SK-MEL-5 (cell line): ENCODE measurements at regions not wholly inside any gene's neighbourhood (a gene's known extent, or its start where the extent isn't known, plus 50 kb on each side); places are given as distances from the start of the nearest gene placed in this dataset.
"Not testable (repeated sequence)": the region's sequence is repeated elsewhere in the genome, so short reads cannot be mapped to it uniquely, and the experiment has no call there.

Source experiments
- DNase-seq: peaks from one replicate; pipeline ENCODE4 v3.0.0-alpha.2; 2016; ENCODE audit warnings: low read depth, low spot score
- in situ Hi-C: cut with HindIII; loops from 2 replicates; pipeline ENCODE4 v1.10.0; 2016; ENCODE audit warnings: low sequenced_read_pairs, high pct_unique_total_duplicates, low pct_unique_long_range_greater_than_20kb

DNA sequence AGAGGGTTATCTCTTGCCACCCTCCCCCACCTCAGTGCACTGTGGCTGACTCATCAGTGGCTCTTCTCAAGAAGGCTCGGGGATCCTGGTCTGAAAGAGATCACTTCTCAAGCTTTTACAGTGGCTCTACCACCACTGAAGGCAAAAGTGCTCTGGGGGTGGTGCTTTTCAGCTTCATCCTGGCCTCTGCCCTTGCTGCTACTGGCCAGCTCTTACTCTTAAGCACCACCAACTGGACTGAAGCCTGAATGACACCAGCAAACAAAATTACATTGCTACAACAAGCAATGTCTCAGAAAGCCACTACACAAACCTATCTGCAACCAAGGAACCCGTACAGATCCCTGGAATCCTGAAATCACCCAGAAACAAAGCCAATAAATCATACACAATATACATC is 402.1 kb downstream of the EPHA7 start:
- in situ Hi-C loops: no loop called here
- DNase-seq: peak; percentile 65

DNA sequence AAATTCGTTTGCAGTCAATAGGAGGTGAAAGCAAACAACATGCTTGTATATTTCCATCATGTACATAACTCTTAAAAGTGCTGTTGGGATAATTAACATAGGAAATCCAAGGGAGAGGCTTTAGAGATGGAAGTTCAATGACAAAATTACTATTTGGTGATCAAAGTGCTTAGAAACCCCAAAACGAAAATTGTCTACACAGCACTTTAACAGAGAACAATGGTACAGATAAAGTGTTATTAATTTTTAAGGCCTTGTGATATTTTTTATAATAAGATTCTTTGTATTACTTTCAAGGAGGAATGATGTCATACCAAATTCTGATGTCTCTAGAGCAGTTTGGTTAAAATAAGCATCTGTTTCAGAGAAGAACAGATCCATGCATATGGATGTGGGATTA is 406.3 kb downstream of the EPHA7 start:
- in situ Hi-C loops: no loop called here
- DNase-seq: peak; percentile 5

DNA sequence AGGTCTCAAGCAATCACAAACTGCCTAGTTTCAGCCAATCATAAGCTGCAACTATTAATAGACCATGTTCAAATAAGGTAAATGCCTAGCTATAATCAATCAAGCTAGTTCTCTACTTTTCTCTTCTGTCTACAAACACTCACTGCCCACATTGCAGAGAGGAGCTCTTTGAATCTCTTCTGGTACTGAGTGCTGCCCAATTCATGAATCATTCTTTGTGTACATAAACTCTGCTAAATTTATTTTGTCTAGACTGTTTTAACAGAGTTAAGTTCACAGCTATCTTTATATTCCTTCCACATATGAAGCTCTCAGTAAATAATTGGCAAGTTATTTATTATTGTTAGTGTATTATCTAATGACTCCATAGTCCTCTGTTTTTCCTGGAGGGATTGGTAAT is 411.0 kb downstream of the EPHA7 start:
- no peak for DNase-seq
- in situ Hi-C loops: no loop called here

DNA sequence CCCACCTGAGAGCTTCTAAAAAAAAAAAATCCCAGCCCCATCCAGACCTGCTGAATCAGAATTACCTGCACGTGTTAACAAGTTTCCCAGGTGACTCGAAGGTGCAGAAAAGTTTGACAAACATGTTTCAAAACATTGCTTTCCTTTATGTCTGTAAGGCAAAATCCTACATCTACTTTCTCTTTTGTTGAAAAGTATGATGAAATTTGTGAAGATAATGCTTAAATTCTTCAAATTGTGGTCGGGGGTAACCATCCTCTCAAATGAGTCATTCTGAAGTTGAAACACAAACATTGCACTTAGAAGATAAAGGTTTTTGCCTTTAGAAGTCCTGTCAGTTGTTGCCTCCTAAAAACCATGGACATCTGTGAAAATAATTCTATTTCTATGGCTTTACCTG is 429.7 kb downstream of the EPHA7 start:
- in situ Hi-C loops: no loop called here

DNA sequence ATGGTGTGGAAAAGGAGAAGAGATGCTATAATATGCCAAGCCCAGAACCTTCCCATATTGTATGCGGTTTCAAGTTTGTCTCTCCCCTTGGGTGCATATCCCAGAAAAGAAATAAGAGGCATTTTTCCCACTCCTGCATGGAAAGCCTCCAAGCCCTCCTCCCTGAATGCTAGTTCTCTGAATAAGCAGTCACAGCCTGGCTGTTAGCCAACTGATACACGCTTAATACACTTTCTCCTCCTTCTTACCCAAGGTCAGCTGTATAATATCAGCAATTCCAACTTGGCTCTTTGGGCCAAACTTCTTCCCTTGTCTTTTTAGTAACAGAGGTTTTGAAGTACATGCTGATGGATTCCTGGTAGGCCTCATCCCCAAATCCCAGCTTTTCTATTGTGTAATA is 440.1 kb downstream of the EPHA7 start:
- in situ Hi-C loops: no loop called here
- no peak for DNase-seq

More for the DNA sequence above, 429.7 kb downstream of the EPHA7 start:
- no peak for DNase-seq

DNA sequence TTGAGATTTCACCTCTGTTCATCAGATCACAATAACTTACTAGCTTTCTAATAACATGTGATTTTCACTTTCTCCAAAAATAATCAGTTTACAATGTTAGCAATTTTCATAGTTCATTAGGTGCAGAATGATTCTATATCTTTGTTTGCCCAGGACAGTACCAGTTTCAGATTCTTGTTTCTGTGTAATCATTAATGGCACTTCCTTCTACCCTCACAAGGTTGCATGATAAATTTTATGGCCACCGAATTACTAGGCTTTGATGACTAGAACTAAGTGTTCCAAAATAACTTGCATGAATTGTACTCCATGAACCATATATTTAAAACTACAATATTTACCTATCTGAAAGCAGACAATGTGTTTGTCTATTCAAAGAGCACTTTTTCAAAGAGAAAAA is 442.3 kb downstream of the EPHA7 start:
- DNase-seq: no peak
- in situ Hi-C loops: no loop called here

DNA sequence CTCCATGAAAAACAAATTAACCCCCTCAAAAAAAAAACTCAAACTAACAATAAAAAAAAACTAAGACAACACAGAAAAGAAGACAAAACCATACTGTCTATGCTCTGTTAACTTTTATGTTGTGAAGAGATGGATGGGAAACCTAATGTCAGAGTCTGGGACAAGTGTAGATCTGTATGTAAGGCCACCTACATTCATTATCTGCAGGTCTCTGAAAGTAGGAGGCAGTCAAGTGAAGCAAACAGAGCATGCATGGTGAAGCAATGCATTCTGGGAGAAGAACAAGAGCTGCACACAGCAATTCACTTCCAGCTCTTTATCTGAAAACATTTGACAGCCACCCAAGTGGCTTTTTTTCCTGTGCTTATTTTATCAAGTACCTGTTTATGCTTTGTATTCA is 452.0 kb downstream of the EPHA7 start:
- in situ Hi-C loops: no loop called here
- no peak for DNase-seq

DNA sequence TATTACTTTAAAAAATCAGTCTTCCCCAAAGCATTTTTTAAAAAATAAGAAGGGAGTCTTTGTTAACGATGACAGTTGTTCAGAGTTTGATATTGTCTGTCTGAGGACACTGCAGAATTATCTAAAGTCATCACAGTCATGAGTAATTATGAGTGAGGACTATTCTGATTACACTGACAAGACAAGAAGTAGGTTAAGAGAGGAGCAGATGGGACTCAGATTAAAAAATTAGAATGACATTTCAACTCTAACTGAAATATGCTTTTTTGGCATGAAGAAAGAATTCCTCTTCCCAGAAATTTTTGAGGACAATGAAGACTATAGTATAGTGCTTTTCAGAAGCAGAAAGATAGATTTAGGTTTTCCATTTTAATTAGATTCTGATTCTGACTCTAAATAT is 456.5 kb downstream of the EPHA7 start:
- in situ Hi-C loops: no loop called here
- no peak for DNase-seq

DNA sequence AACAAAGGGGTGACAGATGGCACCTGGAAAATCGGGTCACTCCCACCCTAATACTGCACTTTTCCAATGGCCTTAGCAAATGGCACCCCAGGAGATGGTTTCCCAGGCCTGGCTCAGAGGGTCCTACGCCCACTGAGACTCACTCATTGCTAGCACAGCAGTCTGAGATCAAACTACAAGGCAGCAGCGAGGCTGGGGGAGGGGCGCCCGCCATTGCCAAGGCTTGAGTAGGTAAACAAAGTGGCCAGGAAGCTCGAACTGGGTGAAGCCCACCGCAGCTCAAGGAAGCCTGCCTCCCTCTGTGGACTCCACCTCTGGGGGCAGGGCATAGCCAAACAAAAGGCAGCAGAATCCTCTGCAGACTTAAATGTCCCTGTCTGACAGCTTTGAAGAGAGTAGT is 467.2 kb downstream of the EPHA7 start:
- in situ Hi-C loops: not testable (repeated sequence)

DNA sequence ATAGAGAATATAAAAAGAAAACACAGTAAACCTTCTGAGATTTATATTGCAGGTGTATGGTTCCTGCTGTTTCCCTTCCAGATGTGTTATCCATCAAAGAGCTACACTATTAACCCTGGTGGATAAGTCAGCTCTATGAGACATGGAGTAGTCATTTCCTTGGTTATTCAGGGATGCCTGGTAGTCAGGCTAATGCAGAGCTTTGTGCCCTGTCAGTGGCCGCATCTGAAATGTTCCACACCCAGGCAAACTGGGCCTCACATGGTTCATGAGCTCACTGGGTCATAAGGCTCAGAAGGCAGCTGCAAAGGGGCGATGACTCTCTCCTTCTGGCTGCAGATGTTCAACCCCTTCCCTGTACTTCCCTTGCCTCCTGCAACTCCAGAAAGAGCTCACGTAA is 473.6 kb downstream of the EPHA7 start:
- DNase-seq: no peak
- in situ Hi-C loops: no loop called here

More for the DNA sequence above, 467.2 kb downstream of the EPHA7 start:
- DNase-seq: not testable (repeated sequence)

DNA sequence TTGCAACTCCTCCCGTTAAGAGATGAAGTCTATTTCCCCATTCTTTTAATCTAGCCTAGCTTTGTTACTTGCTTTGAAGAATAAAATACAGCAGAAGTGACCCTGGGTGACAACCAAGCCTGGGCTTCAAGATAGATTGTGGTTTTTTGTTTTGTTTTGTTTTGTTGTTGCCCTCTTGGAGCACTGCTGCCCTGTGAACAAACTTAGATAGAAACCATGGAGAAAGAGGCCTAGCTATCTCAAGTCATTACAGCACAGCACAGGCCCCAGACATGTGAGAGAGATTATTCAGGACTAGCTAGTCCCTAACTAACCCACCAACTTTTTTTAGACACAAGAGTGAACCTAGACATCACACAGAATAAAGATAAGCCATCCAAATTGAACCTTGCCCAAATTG is 475.2 kb downstream of the EPHA7 start:
- in situ Hi-C loops: no loop called here
- DNase-seq: no peak

DNA sequence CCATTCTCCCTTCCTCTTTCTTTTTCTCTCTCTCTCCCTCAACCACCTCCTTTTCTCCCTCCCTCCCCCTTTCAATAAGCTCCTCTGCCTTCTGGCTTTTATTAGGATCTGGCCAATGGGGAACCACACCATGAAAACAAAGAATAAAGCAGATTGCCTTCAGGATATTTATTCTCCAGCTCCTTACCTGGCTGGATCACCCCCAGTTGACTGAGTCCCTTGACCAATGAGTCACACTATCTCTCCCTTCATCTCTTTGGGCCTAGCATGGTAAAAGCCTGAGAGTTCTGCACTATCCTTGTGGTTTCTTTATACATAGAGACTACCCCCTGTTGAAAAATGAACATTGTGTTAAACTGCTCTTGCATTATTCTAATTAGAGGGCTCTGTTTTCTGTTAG is 476.8 kb downstream of the EPHA7 start:
- in situ Hi-C loops: no loop called here
- DNase-seq: no peak

DNA sequence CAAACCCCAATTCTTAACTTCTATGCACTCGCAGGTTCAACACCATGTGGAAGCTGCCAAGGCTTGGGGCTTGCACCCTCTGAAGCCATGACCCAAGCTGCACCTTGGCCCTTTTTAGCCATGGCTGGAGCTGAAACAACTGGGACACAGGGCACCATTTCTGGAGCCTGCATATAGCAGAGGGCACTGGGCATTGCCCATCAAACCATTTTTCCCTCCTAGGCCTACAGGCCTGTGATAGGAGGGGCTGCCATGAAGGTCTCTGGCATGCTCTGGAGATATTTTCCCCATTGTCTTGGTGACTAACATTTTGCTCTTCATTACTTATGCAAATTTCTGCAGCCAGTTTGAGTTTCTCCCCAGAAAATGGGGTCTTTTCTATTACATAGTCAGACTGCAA is 484.7 kb downstream of the EPHA7 start:
- no peak for DNase-seq
- in situ Hi-C loops: no loop called here

DNA sequence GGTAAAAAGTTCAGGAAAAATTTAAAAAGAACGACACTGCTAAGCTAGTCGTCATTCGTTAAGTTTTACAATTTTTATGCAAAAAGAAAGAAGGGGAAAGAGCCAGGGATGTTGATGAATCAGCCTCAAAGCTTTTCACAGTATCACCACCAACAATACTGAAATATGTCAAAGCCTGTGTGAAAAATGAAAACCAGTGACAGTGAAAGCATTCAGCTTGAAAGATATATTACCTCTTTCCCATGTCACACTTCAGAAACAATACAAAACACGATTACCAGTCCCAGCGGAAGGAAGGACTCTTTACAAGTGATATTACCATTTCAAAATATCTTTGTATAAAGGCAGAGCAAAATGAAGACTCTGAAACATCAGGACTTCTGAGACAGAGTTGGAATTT is 489.2 kb downstream of the EPHA7 start:
- DNase-seq: no peak
- in situ Hi-C loops: no loop called here

DNA sequence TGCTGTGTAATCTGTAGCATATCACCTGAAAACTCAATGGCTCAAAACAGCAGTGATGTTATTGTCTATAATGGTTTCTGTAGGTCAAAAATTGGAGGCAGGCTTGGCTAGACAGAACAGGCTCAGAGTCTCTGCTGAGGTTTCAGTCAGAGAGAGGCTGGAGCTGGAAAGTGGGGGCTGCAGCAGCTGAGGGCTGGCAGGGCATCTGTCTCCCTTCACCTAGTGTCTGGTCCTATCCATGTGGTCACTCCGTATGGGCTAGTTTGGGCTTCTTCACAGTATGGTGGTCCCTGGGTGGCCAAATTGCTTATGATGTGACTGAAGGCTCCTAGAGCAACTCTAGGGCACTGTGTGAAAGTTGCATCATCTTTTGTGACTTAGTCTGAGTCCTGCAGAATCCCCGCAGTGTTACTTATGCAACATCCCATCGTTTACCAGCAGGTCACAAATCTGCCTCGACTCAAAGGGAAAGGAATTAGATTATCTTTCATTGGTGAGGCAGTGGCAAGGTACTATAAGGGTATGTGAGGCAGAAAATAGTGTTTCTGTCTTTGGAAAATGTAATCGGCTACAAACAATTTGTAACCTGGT is 497.0 kb downstream of the EPHA7 start:
- DNase-seq: no peak
- in situ Hi-C loops: no loop called here

DNA sequence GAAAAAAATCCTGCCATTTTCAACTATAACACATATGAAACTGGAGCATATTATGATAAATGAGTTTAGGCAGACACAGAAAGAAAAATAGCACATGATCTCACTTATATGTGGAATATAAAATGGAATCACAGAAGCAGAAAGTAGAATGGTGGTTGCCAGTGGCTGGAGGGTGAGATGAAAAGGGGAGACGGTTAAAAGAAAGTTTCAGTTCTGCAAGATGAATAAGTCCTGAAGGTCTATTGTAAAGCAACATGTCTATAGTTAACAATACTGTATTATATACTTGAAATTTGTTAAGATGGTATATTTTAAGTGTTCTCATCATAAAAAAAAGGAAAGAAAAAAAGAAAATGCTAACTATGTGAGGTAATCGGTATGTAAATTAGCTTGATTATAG is 503.9 kb downstream of the EPHA7 start:
- in situ Hi-C loops: no loop called here
- no peak for DNase-seq

DNA sequence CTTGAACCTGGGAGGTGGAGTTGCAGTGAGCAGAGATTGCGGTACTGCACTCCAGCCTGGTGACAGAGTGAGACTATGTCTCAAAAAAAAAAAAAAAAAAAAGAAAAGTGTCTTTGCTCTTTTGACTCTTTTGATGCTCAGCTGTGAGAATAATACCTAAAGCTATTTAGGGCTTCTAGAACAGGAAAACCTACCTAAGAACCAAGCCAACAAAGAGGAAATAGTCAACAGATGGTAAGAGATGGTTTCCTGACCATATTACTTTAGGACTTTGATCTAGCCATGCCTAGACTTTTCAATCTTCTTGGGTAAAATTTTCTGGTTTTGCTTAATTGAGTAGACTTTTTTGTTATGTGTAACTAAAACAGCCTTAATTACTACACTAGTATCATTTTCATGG is 508.1 kb downstream of the EPHA7 start:
- DNase-seq: no peak
- in situ Hi-C loops: no loop called here

DNA sequence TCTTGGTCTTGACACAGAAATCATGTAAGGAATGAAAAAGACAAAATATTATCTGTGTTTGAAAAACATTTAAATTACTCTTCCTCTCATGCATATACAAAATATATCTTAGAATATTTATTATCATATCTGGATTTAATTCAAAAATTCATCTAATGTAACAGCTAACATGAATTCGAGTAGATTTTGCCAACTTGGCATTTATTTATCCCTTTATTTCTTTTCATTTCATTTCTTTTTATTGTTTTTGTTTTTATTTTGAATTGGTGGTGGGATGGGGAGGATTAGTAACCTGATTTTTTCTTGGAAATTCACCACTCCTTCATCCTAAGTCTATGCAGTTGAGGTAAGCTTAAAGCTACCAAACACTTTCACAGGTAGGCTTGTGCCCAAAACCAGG is 508.7 kb downstream of the EPHA7 start:
- DNase-seq: no peak
- in situ Hi-C loops: no loop called here

DNA sequence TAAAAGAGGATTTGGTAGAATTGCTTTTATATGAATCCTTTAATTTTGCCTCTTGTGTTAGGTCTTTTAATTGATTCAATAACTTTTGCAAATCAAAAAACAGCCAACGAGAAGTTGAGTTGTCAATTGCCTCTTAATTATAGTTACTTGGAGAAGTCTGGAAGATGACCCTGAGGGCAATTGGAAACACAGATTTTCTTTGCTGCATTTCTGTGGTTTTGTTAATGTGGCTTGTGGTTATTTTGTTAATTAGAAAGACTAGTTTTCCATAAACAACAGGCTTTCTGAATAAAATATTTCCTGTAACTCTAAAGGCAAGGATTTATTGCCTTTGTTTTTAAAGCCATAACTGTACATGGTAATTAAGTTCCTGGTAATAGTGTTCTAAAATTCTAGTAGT is 513.0 kb downstream of the EPHA7 start:
- DNase-seq: no peak
- in situ Hi-C loops: no loop called here

DNA sequence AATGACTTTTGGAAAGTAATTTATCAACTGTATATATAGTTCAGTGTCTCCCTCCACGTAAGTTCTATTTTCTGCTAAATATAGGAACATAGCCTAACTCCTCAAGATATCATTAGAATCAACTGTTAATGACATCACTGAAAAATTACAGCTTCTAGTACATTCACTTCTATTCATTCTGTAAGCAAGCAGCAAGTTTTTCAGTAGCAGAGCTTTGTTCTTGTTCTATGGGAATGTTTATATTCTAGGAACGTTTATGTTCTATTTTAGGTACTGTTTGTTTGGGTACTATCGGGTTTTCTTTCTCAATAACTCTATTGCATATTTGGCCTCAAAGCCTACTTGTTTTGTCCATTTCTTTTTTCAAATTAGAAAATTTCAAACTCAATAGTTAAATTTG is 525.6 kb downstream of the EPHA7 start:
- DNase-seq: no peak
- in situ Hi-C loops: no loop called here
